Activated naive CD8-positive, alpha-beta T cell treated with anti-CD3 and anti-CD28 coated beads, Interleukin-2, amount 50 U/mL, for 24 hours (primary cell): ENCODE measurements at regions not wholly inside any gene's neighbourhood (a gene's known extent, or its start where the extent isn't known, plus 50 kb on each side); places are given as distances from the start of the nearest gene placed in this dataset.

Experiments
- ATAC-seq: fragments of 150-1000 bp; cut with Tn5 transposase; one replicate; pipeline ENCODE4 v1.10.0; 2021
- DNase-seq: peaks from one replicate; pipeline ENCODE4 v3.0.0; 2021
- H3K27ac Mint-ChIP-seq: one replicate; pipeline ENCODE4 v1.8.0; 2021; ENCODE audit warnings: mild to moderate bottlenecking, mixed read lengths
- H3K27me3 Mint-ChIP-seq: one replicate; pipeline ENCODE4 v1.8.0; 2021; ENCODE audit warnings: mixed read lengths
- H3K36me3 Mint-ChIP-seq: one replicate; pipeline ENCODE4 v1.8.0; 2021; ENCODE audit warnings: low read depth, mixed read lengths
- H3K4me1 Mint-ChIP-seq: one replicate; pipeline ENCODE4 v1.8.0; 2021; ENCODE audit warnings: mixed read lengths
- H3K4me3 Mint-ChIP-seq: one replicate; pipeline ENCODE4 v1.8.0; 2021; ENCODE audit warnings: mild to moderate bottlenecking, moderate library complexity, mixed read lengths
- H3K9me3 Mint-ChIP-seq: one replicate; pipeline ENCODE4 v1.8.0; 2021; ENCODE audit warnings: mixed read lengths

GRCh38 chr22:47610281-47610680, 847.8 kb downstream of the TBC1D22A start:
- DNase-seq, result no peak
- Mint-ChIP-seq H3K36me3 (no peaks in the 10 kb centered on the region), H3K27me3 (peaks cover 2% of the 10 kb centered on the region), H3K4me3 (no peak overlapping the region), H3K27ac (no peak overlapping the region), H3K4me1 (no peaks in the 10 kb centered on the region), H3K9me3 (no peaks in the 10 kb centered on the region)
- no peak for ATAC-seq

GRCh38 chr22:47609653-47610052, 847.2 kb downstream of the TBC1D22A start:
- H3K27ac Mint-ChIP-seq, result no peak overlapping the region
- no peak for ATAC-seq
- no peaks in the 10 kb centered on the region for H3K9me3 Mint-ChIP-seq
- no peaks in the 10 kb centered on the region for H3K36me3 Mint-ChIP-seq
- no peak for DNase-seq
- peaks cover 2% of the 10 kb centered on the region for H3K27me3 Mint-ChIP-seq
- H3K4me1 Mint-ChIP-seq, result no peaks in the 10 kb centered on the region
- no peak overlapping the region for H3K4me3 Mint-ChIP-seq

DNA sequence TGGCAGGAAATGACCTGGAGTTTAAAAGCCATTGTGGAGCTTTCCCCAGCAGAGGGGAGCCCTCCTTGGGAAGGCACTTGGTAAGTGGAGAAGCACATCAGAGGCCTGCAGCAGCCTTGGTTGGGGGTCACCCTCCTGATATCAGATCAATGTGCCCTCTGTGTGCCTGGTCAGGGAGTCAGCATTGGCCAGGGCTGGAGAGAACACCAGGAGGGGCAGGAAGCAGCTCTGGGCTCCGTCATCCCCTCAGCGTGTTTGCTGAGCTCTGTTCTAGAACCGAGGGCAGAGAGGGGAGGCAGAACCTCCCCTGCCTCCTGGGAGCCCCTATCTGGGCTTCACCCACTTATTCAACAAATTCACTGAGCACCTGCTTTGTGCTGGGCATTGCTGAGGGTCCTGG, 846.0 kb downstream of the TBC1D22A start:
- Mint-ChIP-seq H3K4me3 (no peak overlapping the region), H3K27ac (no peak overlapping the region), H3K4me1 (no peaks in the 10 kb centered on the region), H3K9me3 (no peaks in the 10 kb centered on the region), H3K36me3 (no peaks in the 10 kb centered on the region), H3K27me3 (peaks cover 2% of the 10 kb centered on the region)
- no peak for DNase-seq
- no peak for ATAC-seq

- ATAC-seq (no peak), DNase-seq (no peak)
- no peak overlapping the region for H3K4me3 Mint-ChIP-seq
- H3K27ac Mint-ChIP-seq, result no peak overlapping the region
- H3K36me3 Mint-ChIP-seq, result no peaks in the 10 kb centered on the region
- no peaks in the 10 kb centered on the region for H3K4me1 Mint-ChIP-seq
- no peaks in the 10 kb centered on the region for H3K9me3 Mint-ChIP-seq
- peaks cover 2% of the 10 kb centered on the region for H3K27me3 Mint-ChIP-seq
Measured at GRCh38 chr22:47607486-47607885, 845.0 kb downstream of the TBC1D22A start.

- no peaks in the 10 kb centered on the region for H3K36me3 Mint-ChIP-seq
- H3K27ac Mint-ChIP-seq, result no peak overlapping the region
- no peak for ATAC-seq
- H3K27me3 Mint-ChIP-seq, result peaks cover 8% of the 10 kb centered on the region
- no peak overlapping the region for H3K4me3 Mint-ChIP-seq
- H3K4me1 Mint-ChIP-seq, result no peaks in the 10 kb centered on the region
- no peak for DNase-seq
- H3K9me3 Mint-ChIP-seq, result no peaks in the 10 kb centered on the region
Measured at GRCh38 chr22:47606426-47606825, 844.0 kb downstream of the TBC1D22A start.

DNA sequence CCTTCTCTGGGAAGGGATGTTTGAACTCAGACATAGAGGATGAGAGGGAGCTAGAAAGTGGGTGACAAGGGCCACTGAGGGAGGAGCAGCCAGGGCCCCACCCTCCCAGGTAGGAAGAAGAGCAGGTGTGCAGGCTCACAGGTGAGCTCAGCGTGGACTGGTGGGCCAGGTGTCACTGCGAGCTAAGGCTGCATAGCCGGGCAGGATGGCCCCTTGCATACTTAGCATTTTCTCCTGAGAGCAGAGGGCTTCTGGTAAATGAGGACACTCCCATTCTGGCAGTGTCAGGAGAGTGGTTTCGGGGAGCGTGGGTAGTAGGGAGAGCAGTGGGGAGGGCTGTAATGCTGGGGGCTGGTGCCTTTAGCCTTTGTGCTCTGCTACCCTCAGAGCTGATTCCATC, 843.4 kb downstream of the TBC1D22A start:
- no peaks in the 10 kb centered on the region for H3K4me1 Mint-ChIP-seq
- no peaks in the 10 kb centered on the region for H3K36me3 Mint-ChIP-seq
- H3K27me3 Mint-ChIP-seq, result peaks cover 11% of the 10 kb centered on the region
- H3K9me3 Mint-ChIP-seq, result no peaks in the 10 kb centered on the region
- no peak for ATAC-seq
- DNase-seq, result no peak
- H3K27ac Mint-ChIP-seq, result no peak overlapping the region
- no peak overlapping the region for H3K4me3 Mint-ChIP-seq

GRCh38 chr22:47605441-47605840, 843.0 kb downstream of the TBC1D22A start:
- Mint-ChIP-seq H3K9me3 (no peaks in the 10 kb centered on the region), H3K27ac (no peak overlapping the region), H3K4me3 (no peak overlapping the region), H3K36me3 (no peaks in the 10 kb centered on the region), H3K4me1 (no peaks in the 10 kb centered on the region), H3K27me3 (peaks cover 11% of the 10 kb centered on the region)
- ATAC-seq (no peak), DNase-seq (no peak)

DNA sequence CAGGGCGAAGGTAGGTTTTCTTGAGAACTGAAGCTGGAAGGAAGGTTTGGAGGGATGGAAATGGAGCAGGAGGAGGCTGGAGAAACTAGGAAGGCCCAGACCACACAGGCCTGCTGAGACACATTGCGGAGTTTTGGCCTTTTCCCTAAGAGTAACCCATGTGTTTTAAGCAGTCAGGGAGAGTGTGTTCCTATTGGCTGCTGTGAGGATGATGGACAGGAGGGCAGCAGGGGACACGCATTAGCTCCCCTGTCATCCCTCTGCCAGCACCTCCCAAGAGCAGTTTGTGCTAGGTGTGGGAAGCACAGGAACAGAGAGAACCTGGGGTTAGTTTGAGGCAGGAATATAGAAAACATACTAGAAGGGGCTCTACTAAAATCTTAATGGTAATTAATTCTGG, 842.1 kb downstream of the TBC1D22A start:
- ATAC-seq, result no peak
- no peaks in the 10 kb centered on the region for H3K36me3 Mint-ChIP-seq
- H3K9me3 Mint-ChIP-seq, result no peaks in the 10 kb centered on the region
- H3K27ac Mint-ChIP-seq, result no peak overlapping the region
- no peak overlapping the region for H3K4me3 Mint-ChIP-seq
- peaks cover 13% of the 10 kb centered on the region for H3K27me3 Mint-ChIP-seq
- H3K4me1 Mint-ChIP-seq, result no peaks in the 10 kb centered on the region
- DNase-seq, result no peak

GRCh38 chr22:47602732-47603131, 840.3 kb downstream of the TBC1D22A start:
- Mint-ChIP-seq H3K36me3 (no peaks in the 10 kb centered on the region), H3K4me3 (no peak overlapping the region), H3K27ac (no peak overlapping the region), H3K4me1 (no peaks in the 10 kb centered on the region), H3K27me3 (peaks cover 17% of the 10 kb centered on the region), H3K9me3 (no peaks in the 10 kb centered on the region)
- DNase-seq (no peak), ATAC-seq (no peak)

GRCh38 chr22:47601666-47602065, 839.2 kb downstream of the TBC1D22A start:
- no peak for ATAC-seq
- Mint-ChIP-seq H3K27ac (no peak overlapping the region), H3K9me3 (no peaks in the 10 kb centered on the region), H3K4me3 (no peak overlapping the region), H3K36me3 (no peaks in the 10 kb centered on the region), H3K27me3 (peaks cover 17% of the 10 kb centered on the region), H3K4me1 (no peaks in the 10 kb centered on the region)
- no peak for DNase-seq

DNA sequence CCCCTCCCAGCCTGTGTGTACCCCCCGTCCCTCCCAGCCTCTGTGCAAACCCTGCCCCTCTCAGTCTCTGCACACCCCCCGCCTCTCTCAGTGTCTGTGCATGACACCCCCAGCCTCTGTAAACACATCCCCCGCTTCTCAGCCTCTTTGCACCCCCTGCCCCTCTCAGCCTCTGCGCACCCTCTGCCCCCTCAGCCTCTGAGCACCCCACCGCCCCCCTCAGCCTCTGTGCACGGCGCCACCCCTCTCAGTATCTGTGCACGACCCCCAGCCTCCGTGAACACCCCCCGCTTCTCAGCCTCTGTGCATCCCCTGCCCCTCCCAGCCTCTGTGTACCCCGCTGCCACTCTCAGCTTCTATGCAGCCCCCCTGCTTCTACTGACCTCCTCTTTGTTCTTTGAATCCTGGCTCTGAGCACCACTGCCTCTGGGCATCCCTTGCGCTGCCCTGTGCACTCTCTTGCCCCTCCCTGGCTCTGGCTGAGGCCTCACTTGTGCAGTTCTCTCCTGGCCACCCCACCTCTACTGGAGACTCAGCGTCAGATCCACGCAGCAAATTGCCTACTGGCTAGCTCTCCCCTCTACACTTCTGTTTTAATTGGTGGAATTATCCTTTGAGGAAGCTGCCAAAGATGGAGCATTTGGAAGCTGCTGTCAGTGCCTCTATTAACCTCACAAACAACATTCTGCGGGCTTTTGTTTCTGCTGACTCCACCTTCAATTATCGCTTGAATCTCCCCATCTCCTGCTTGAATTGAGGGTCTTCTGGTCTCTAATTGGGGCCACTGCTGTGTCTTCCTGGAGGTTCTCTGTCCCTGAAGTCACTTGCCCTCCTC, 838.6 kb downstream of the TBC1D22A start:
- Mint-ChIP-seq H3K27me3 (peaks cover 15% of the 10 kb centered on the region), H3K4me3 (no peak overlapping the region), H3K4me1 (no peaks in the 10 kb centered on the region), H3K27ac (no peak overlapping the region), H3K9me3 (no peaks in the 10 kb centered on the region), H3K36me3 (no peaks in the 10 kb centered on the region)
- ATAC-seq (no peak), DNase-seq (no peak)

- no peak overlapping the region for H3K4me3 Mint-ChIP-seq
- DNase-seq, result no peak
- H3K4me1 Mint-ChIP-seq, result no peaks in the 10 kb centered on the region
- no peaks in the 10 kb centered on the region for H3K9me3 Mint-ChIP-seq
- no peak for ATAC-seq
- H3K36me3 Mint-ChIP-seq, result no peaks in the 10 kb centered on the region
- H3K27me3 Mint-ChIP-seq, result peaks cover 15% of the 10 kb centered on the region
- H3K27ac Mint-ChIP-seq, result no peak overlapping the region
Measured at GRCh38 chr22:47600281-47600680, 837.8 kb downstream of the TBC1D22A start.

- no peaks in the 10 kb centered on the region for H3K36me3 Mint-ChIP-seq
Measured at GRCh38 chr22:47599753-47600152, 837.3 kb downstream of the TBC1D22A start.

GRCh38 chr22:47598864-47599263, 836.4 kb downstream of the TBC1D22A start:
- Mint-ChIP-seq H3K27ac (no peak overlapping the region), H3K27me3 (peaks cover 15% of the 10 kb centered on the region), H3K9me3 (no peaks in the 10 kb centered on the region), H3K4me1 (no peaks in the 10 kb centered on the region), H3K4me3 (no peak overlapping the region), H3K36me3 (no peaks in the 10 kb centered on the region)
- no peak for ATAC-seq
- DNase-seq, result no peak

More at GRCh38 chr22:47599753-47600152, 837.3 kb downstream of the TBC1D22A start:
- Mint-ChIP-seq H3K27ac (no peak overlapping the region), H3K9me3 (no peaks in the 10 kb centered on the region), H3K4me3 (no peak overlapping the region), H3K27me3 (peaks cover 15% of the 10 kb centered on the region), H3K4me1 (no peaks in the 10 kb centered on the region)
- ATAC-seq, result no peak
- no peak for DNase-seq

GRCh38 chr22:47597041-47597440, 834.6 kb downstream of the TBC1D22A start:
- ATAC-seq (no peak), DNase-seq (no peak)
- Mint-ChIP-seq H3K27me3 (peaks cover 14% of the 10 kb centered on the region), H3K4me1 (no peaks in the 10 kb centered on the region), H3K36me3 (no peaks in the 10 kb centered on the region), H3K4me3 (no peak overlapping the region), H3K27ac (no peak overlapping the region), H3K9me3 (no peaks in the 10 kb centered on the region)
